ENCODE measurements at regions not wholly inside any gene's neighbourhood (a gene's known extent, or its start where the extent isn't known, plus 50 kb on each side); places are given as distances from the start of the nearest gene placed in this dataset.

- no peaks in the 10 kb centered on the region for H3K9me3 Mint-ChIP-seq (ENCODE audit: unreplicated experiment)
- H3K27ac Mint-ChIP-seq (ENCODE audit: unreplicated experiment), result no peak overlapping the region
- H3K36me3 Mint-ChIP-seq (ENCODE audit: low read depth, unreplicated experiment), result no peaks in the 10 kb centered on the region
- H3K4me3 Mint-ChIP-seq (ENCODE audit: unreplicated experiment), result no peak overlapping the region
- no peaks in the 10 kb centered on the region for H3K4me1 Mint-ChIP-seq (ENCODE audit: unreplicated experiment)
- TF ChIP-seq CTCF (IDR thresholded peaks at IDR 0.05; ENCODE audit: unreplicated experiment), result no peak
- peaks cover 2% of the 10 kb centered on the region for H3K27me3 Mint-ChIP-seq (ENCODE audit: unreplicated experiment)
- no peak for DNase-seq (ENCODE audit: low spot score)
Observed at GRCh38 chr5:127133071-127133470, 59.8 kb upstream of the C5orf63 start.

GRCh38 chr5:127136908-127137307 lies 63.6 kb upstream of the C5orf63 start:
- no peak for TF ChIP-seq CTCF (IDR thresholded peaks at IDR 0.05; ENCODE audit: unreplicated experiment)
- no peaks in the 10 kb centered on the region for H3K4me1 Mint-ChIP-seq (ENCODE audit: unreplicated experiment)
- no peak overlapping the region for H3K4me3 Mint-ChIP-seq (ENCODE audit: unreplicated experiment)
- H3K27me3 Mint-ChIP-seq (ENCODE audit: unreplicated experiment), result no peaks in the 10 kb centered on the region
- H3K27ac Mint-ChIP-seq (ENCODE audit: unreplicated experiment), result no peak overlapping the region
- DNase-seq (ENCODE audit: low spot score), result no peak
- no peaks in the 10 kb centered on the region for H3K9me3 Mint-ChIP-seq (ENCODE audit: unreplicated experiment)
- H3K36me3 Mint-ChIP-seq (ENCODE audit: low read depth, unreplicated experiment), result no peaks in the 10 kb centered on the region

- DNase-seq (ENCODE audit: low spot score), result no peak
- Mint-ChIP-seq H3K4me1 (ENCODE audit: unreplicated experiment) (no peaks in the 10 kb centered on the region), H3K4me3 (ENCODE audit: unreplicated experiment) (no peak overlapping the region), H3K9me3 (ENCODE audit: unreplicated experiment) (no peaks in the 10 kb centered on the region), H3K36me3 (ENCODE audit: low read depth, unreplicated experiment) (no peaks in the 10 kb centered on the region), H3K27me3 (ENCODE audit: unreplicated experiment) (no peaks in the 10 kb centered on the region), H3K27ac (ENCODE audit: unreplicated experiment) (no peak overlapping the region)
- TF ChIP-seq CTCF (IDR thresholded peaks at IDR 0.05; ENCODE audit: unreplicated experiment), result no peak
Observed at GRCh38 chr5:127143722-127144121, 70.4 kb upstream of the C5orf63 start.

GRCh38 chr5:127153031-127153430 lies 79.7 kb upstream of the C5orf63 start:
- peaks cover 2% of the 10 kb centered on the region for H3K27me3 Mint-ChIP-seq (ENCODE audit: unreplicated experiment)
- no peak overlapping the region for H3K4me3 Mint-ChIP-seq (ENCODE audit: unreplicated experiment)
- H3K27ac Mint-ChIP-seq (ENCODE audit: unreplicated experiment), result no peak overlapping the region
- no peak for TF ChIP-seq CTCF (IDR thresholded peaks at IDR 0.05; ENCODE audit: unreplicated experiment)
- no peak for DNase-seq (ENCODE audit: low spot score)
- H3K4me1 Mint-ChIP-seq (ENCODE audit: unreplicated experiment), result no peaks in the 10 kb centered on the region
- no peaks in the 10 kb centered on the region for H3K36me3 Mint-ChIP-seq (ENCODE audit: low read depth, unreplicated experiment)
- no peaks in the 10 kb centered on the region for H3K9me3 Mint-ChIP-seq (ENCODE audit: unreplicated experiment)

GRCh38 chr5:127153521-127153920 lies 80.2 kb upstream of the C5orf63 start:
- Mint-ChIP-seq H3K4me1 (ENCODE audit: unreplicated experiment) (no peaks in the 10 kb centered on the region), H3K36me3 (ENCODE audit: low read depth, unreplicated experiment) (no peaks in the 10 kb centered on the region), H3K27ac (ENCODE audit: unreplicated experiment) (no peak overlapping the region), H3K27me3 (ENCODE audit: unreplicated experiment) (peaks cover 2% of the 10 kb centered on the region), H3K4me3 (ENCODE audit: unreplicated experiment) (no peak overlapping the region), H3K9me3 (ENCODE audit: unreplicated experiment) (no peaks in the 10 kb centered on the region)
- DNase-seq (ENCODE audit: low spot score), result no peak
- no peak for TF ChIP-seq CTCF (IDR thresholded peaks at IDR 0.05; ENCODE audit: unreplicated experiment)

All from endothelial cell (in vitro differentiated cells).